Myocyte (in vitro differentiated cells): ENCODE measurements at regions not wholly inside any gene's neighbourhood (a gene's known extent, or its start where the extent isn't known, plus 50 kb on each side); places are given as distances from the start of the nearest gene placed in this dataset.

ENCODE experiments used
- DNase-seq: peaks from one replicate; pipeline ENCODE4 v3.0.0-alpha.2; 2012; ENCODE audit warnings: low read depth

GRCh38 chr12:107225635-107226034 lies 132.3 kb upstream of the CRY1 start:
- peak; percentile 11 for DNase-seq

- no peak for DNase-seq
Measured at GRCh38 chr12:107226126-107226525, 132.8 kb upstream of the CRY1 start.

- no peak for DNase-seq
Measured at GRCh38 chr12:107228076-107228475, 134.7 kb upstream of the CRY1 start.

GRCh38 chr12:107229827-107230226 lies 136.5 kb upstream of the CRY1 start:
- no peak for DNase-seq

- DNase-seq: no peak
Measured at GRCh38 chr12:107231303-107231702, 138.0 kb upstream of the CRY1 start.

GRCh38 chr12:107233551-107233950 lies 140.2 kb upstream of the CRY1 start:
- DNase-seq: no peak

GRCh38 chr12:107235600-107235999 lies 142.3 kb upstream of the CRY1 start:
- DNase-seq: no peak

GRCh38 chr12:107236824-107237511 lies 143.6 kb upstream of the CRY1 start:
- no peak for DNase-seq

- no peak for DNase-seq
Measured at GRCh38 chr12:107238296-107238695, 144.9 kb upstream of the CRY1 start.

- DNase-seq: no peak
Measured at GRCh38 chr12:107241411-107241810, 148.1 kb upstream of the CRY1 start.

- no peak for DNase-seq
Measured at GRCh38 chr12:107242189-107242588, 148.8 kb upstream of the CRY1 start.

GRCh38 chr12:107243341-107243740 lies 150.0 kb upstream of the CRY1 start:
- no peak for DNase-seq

- no peak for DNase-seq
Measured at GRCh38 chr12:107244584-107244983, 151.2 kb upstream of the CRY1 start.

GRCh38 chr12:107247650-107248049 lies 154.3 kb upstream of the CRY1 start:
- DNase-seq: no peak

- no peak for DNase-seq
Measured at GRCh38 chr12:107248187-107248586, 154.8 kb upstream of the CRY1 start.

- no peak for DNase-seq
Measured at GRCh38 chr12:107251288-107251687, 157.9 kb upstream of the CRY1 start.

GRCh38 chr12:107253361-107253760 lies 160.0 kb upstream of the CRY1 start:
- no peak for DNase-seq

- DNase-seq: no peak
Measured at GRCh38 chr12:107254258-107254856, 161.0 kb upstream of the CRY1 start.

- DNase-seq: no peak
Measured at GRCh38 chr12:107258780-107259179, 165.4 kb upstream of the CRY1 start.

- DNase-seq: no peak
Measured at GRCh38 chr12:107263980-107264379, 170.6 kb upstream of the CRY1 start.

- no peak for DNase-seq
Measured at GRCh38 chr12:107264667-107265066, 171.3 kb upstream of the CRY1 start.

- DNase-seq: no peak
Measured at GRCh38 chr12:107267604-107268003, 174.3 kb upstream of the CRY1 start.

- DNase-seq: no peak
Measured at GRCh38 chr12:107271523-107271922, 178.2 kb upstream of the CRY1 start.
